Smooth muscle cell (in vitro differentiated cells): ENCODE measurements at regions not wholly inside any gene's neighbourhood (a gene's known extent, or its start where the extent isn't known, plus 50 kb on each side); places are given as distances from the start of the nearest gene placed in this dataset.

Experiments
- DNase-seq: peaks from one replicate; lab custom pipeline; 2025; ENCODE audit not compliant: unreplicated experiment; lab: John Stamatoyannopoulos, UW
- H2AFZ ChIP-seq: fragments of 200-600 bp; sonication (generic); 2 replicates; pipeline ENCODE4 v1.6.0; 2016; ENCODE audit warnings: antibody characterized with exemption, low read depth, mild to moderate bottlenecking
- H3F3A ChIP-seq: fragments of 200-600 bp; sonication (generic); 2 replicates; pipeline ENCODE4 v1.6.0; 2017; ENCODE audit warnings: antibody characterized with exemption, low read depth
- H3K27ac ChIP-seq: fragments of 200-600 bp; sonication (generic); 2 replicates; pipeline ENCODE4 v1.5.1; 2016; ENCODE audit warnings: low read depth, mild to moderate bottlenecking
- H3K27me3 ChIP-seq: fragments of 200-600 bp; sonication (generic); 2 replicates; pipeline ENCODE4 v1.6.1; 2016; ENCODE audit warnings: low read depth, mild to moderate bottlenecking
- H3K36me3 ChIP-seq: fragments of 200-600 bp; sonication (generic); 2 replicates; pipeline ENCODE4 v1.5.1; 2016; ENCODE audit warnings: low read depth
- H3K4me1 ChIP-seq: fragments of 200-600 bp; sonication (generic); 2 replicates; pipeline ENCODE4 v1.5.1; 2016; ENCODE audit warnings: low read depth
- H3K4me2 ChIP-seq: fragments of 200-600 bp; sonication (generic); 2 replicates; pipeline ENCODE4 v1.6.0; 2016; ENCODE audit warnings: mild to moderate bottlenecking
- H3K4me3 ChIP-seq: fragments of 200-600 bp; sonication (generic); 2 replicates; pipeline ENCODE4 v1.5.1; 2016; ENCODE audit warnings: mild to moderate bottlenecking
- H3K79me2 ChIP-seq: fragments of 200-600 bp; sonication (generic); 2 replicates; pipeline ENCODE4 v1.6.0; 2016; ENCODE audit warnings: low read depth, mild to moderate bottlenecking
- H3K9ac ChIP-seq: fragments of 200-600 bp; sonication (generic); 2 replicates; pipeline ENCODE4 v1.6.0; 2016; ENCODE audit warnings: low read depth
- H3K9me3 ChIP-seq: fragments of 200-600 bp; sonication (generic); replicated peaks from 2 replicates; pipeline ENCODE4 v1.5.1; 2016; ENCODE audit warnings: low read depth
- H4K20me1 ChIP-seq: fragments of 200-600 bp; sonication (generic); 2 replicates; pipeline ENCODE4 v1.6.0; 2016; ENCODE audit warnings: low read depth
- CTCF ChIP-seq: fragments of 200-600 bp; sonication (generic); IDR thresholded peaks from 2 replicates; pipeline ENCODE4 v1.5.1; 2017; ENCODE audit warnings: borderline replicate concordance, mild to moderate bottlenecking, antibody characterized with exemption; ENCODE audit not compliant: insufficient read depth, poor library complexity, severe bottlenecking
- WGBS: methylation state at CpG from one replicate; pipeline ENCODE4 v1.1.7; 2016; ENCODE audit warnings: low lambda C conversion rate; 5-methylcytosine and 5-hydroxymethylcytosine counted together

DNA sequence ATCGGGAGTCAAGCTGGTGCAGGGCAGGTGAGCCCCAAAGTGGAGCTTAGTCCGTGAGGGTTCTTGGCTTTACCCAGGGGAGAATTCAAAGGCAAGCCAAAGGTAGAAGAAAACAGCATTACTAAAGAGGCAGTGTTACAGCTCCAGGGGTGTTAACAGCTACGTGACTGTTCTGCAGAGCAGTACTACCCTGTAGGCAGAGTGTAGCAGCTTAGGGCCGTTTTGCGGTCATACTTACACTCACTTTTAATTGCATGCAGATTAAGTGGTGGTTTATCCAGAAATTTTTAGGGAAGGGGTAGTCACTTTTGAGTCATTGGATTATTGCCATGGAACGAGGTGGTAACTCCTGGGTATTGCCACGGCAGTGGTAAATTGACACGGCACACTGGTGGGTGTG is 482.2 kb downstream of the SLITRK5 start:
- Histone ChIP-seq H3K4me3 (no peak overlapping the region), H3K36me3 (no peaks in the 10 kb centered on the region), H3K4me2 (no peak overlapping the region), H3K27me3 (no peaks in the 10 kb centered on the region), H3K4me1 (no peaks in the 10 kb centered on the region), H3K9ac (no peak overlapping the region), H4K20me1 (no peaks in the 10 kb centered on the region), H3K79me2 (no peaks in the 10 kb centered on the region), H3K27ac (no peak overlapping the region), H2AFZ (no peak overlapping the region), H3K9me3 (no peaks in the 10 kb centered on the region), H3F3A (no peaks in the 10 kb centered on the region)
- 91% methylated on average over 8 of the region's 8 CpGs for WGBS
- no peak for DNase-seq
- TF ChIP-seq CTCF = no peak

GRCh38 chr13:88154001-88154400 is 482.8 kb downstream of the SLITRK5 start:
- Histone ChIP-seq H3K27me3 (no peaks in the 10 kb centered on the region), H3K4me3 (no peak overlapping the region), H2AFZ (no peak overlapping the region), H4K20me1 (no peaks in the 10 kb centered on the region), H3F3A (no peaks in the 10 kb centered on the region), H3K9ac (no peak overlapping the region), H3K79me2 (no peaks in the 10 kb centered on the region), H3K4me1 (no peaks in the 10 kb centered on the region), H3K36me3 (no peaks in the 10 kb centered on the region), H3K9me3 (no peaks in the 10 kb centered on the region), H3K4me2 (no peak overlapping the region), H3K27ac (no peak overlapping the region)
- WGBS = 85% methylated on average over 2 of the region's 2 CpGs
- no peak for DNase-seq
- no peak for TF ChIP-seq CTCF

DNA sequence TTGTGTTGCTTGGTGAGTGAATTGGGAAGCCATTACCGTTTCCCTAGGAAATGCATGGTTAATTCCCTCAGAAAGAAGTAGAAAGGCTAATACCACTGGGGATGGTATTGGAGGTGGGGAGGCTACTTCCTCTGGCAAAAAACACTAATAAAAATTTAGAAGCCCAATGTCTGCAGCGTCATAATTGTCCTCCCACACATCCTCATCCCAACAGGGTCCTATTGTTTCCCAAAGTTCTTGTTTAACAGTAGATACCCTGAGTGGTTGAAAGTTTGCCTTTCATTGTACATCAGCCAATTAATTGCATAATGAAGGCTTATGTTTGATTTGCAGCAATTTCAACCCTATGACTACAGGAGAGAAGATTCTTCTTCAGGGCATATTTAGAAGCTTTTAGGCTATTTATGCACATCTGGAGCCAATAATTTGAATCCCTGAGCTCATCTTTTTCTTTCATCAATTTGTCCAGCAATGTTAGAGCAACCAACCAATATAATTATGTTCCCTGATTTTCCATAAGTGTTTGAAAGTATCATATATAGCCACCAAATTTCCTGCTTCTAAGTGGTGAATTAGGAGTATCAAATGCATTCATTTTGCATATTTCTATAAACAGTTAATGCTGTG is 491.0 kb downstream of the SLITRK5 start:
- H3K9me3 ChIP-seq = no peaks in the 10 kb centered on the region
- H3K36me3 ChIP-seq = no peaks in the 10 kb centered on the region
- no peaks in the 10 kb centered on the region for H4K20me1 ChIP-seq
- H3K9ac ChIP-seq = no peak overlapping the region
- H3K4me1 ChIP-seq = no peaks in the 10 kb centered on the region
- H3K79me2 ChIP-seq = no peaks in the 10 kb centered on the region
- no peaks in the 10 kb centered on the region for H3F3A ChIP-seq
- no peak overlapping the region for H3K4me3 ChIP-seq
- 84% methylated on average over 2 of the region's 2 CpGs for WGBS
- DNase-seq = no peak
- H3K4me2 ChIP-seq = no peak overlapping the region
- TF ChIP-seq CTCF = no peak
- H3K27ac ChIP-seq = no peak overlapping the region
- H3K27me3 ChIP-seq = no peaks in the 10 kb centered on the region
- no peak overlapping the region for H2AFZ ChIP-seq

DNA sequence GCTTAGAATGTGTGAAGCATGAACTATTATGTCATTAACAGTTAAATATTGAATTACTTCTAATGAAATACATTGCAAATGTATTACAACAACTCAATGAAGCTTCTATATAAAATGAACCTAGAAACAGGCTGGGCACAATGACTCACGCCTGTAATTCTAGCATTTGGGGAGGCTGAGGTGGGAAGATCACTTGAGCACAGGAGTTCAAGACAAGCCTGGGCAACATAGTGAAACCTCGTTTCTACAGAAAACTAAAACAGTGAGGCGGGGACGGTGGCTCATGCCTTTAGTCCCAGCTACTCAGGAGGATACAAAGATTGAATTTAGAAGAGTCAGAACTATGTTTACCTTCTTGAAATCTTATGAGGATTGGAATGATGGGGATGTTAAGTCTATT is 505.1 kb downstream of the SLITRK5 start:
- no peak for DNase-seq
- Histone ChIP-seq H4K20me1 (no peaks in the 10 kb centered on the region), H3F3A (no peaks in the 10 kb centered on the region), H3K4me3 (no peak overlapping the region), H3K4me2 (no peak overlapping the region), H2AFZ (no peak overlapping the region), H3K4me1 (no peaks in the 10 kb centered on the region), H3K79me2 (no peaks in the 10 kb centered on the region), H3K9me3 (no peaks in the 10 kb centered on the region), H3K9ac (no peak overlapping the region), H3K27me3 (no peaks in the 10 kb centered on the region), H3K36me3 (no peaks in the 10 kb centered on the region), H3K27ac (no peak overlapping the region)
- TF ChIP-seq CTCF = no peak
- WGBS = 79% methylated on average over 4 of the region's 4 CpGs
